Brain microvascular endothelial cell (primary cell): ENCODE measurements at regions not wholly inside any gene's neighbourhood (a gene's known extent, or its start where the extent isn't known, plus 50 kb on each side); places are given as distances from the start of the nearest gene placed in this dataset.

Experiments
- DNase-seq: peaks from one replicate; pipeline ENCODE4 v3.0.0-alpha.2; 2020
- H3K27ac ChIP-seq: fragments of 250-450 bp; sonication (Bioruptor Pico); 2 replicates; pipeline ENCODE4 v1.5.1; 2020; ENCODE audit warnings: mild to moderate bottlenecking, moderate library complexity
- H3K27me3 ChIP-seq: fragments of 250-450 bp; sonication (Bioruptor Pico); replicated peaks from 2 replicates; pipeline ENCODE4 v1.5.1; 2020; ENCODE audit warnings: mild to moderate bottlenecking
- H3K36me3 ChIP-seq: fragments of 250-450 bp; sonication (Bioruptor Pico); replicated peaks from 2 replicates; pipeline ENCODE4 v1.5.1; 2020; ENCODE audit warnings: mild to moderate bottlenecking
- H3K4me3 ChIP-seq: 2 replicates; pipeline ENCODE4 v1.5.1; 2011; ENCODE audit warnings: low read depth, mild to moderate bottlenecking, control low read depth, low read length, moderate library complexity
- CTCF ChIP-seq: IDR thresholded peaks from 2 replicates; pipeline ENCODE4 v1.5.1; 2011; ENCODE audit warnings: low read depth, mild to moderate bottlenecking, moderate library complexity, low read length, control low read depth, inconsistent platforms; ENCODE audit errors: missing control alignments
- in situ Hi-C: cut with HindIII; loops from 2 replicates; pipeline ENCODE4 v1.10.0; 2017; ENCODE audit warnings: low sequenced_read_pairs, low pct_ligation_motif_present

GRCh38 chr16:35174016-35174415 lies 1714.6 kb downstream of the TP53TG3F start:
- no peak overlapping the region for H3K27ac ChIP-seq
- TF ChIP-seq CTCF = no peak
- in situ Hi-C loops = no loop called here
- no peaks in the 10 kb centered on the region for H3K36me3 ChIP-seq
- H3K4me3 ChIP-seq = no peak overlapping the region
- H3K27me3 ChIP-seq = no peaks in the 10 kb centered on the region
- DNase-seq = no peak

GRCh38 chr16:35176449-35176848 lies 1717.0 kb downstream of the TP53TG3F start:
- in situ Hi-C loops = no loop called here
- TF ChIP-seq CTCF = no peak
- no peak for DNase-seq
- Histone ChIP-seq H3K27ac (no peak overlapping the region), H3K4me3 (no peak overlapping the region), H3K27me3 (no peaks in the 10 kb centered on the region), H3K36me3 (no peaks in the 10 kb centered on the region)

- Histone ChIP-seq H3K27me3 (no peaks in the 10 kb centered on the region), H3K4me3 (no peak overlapping the region), H3K36me3 (no peaks in the 10 kb centered on the region), H3K27ac (no peak overlapping the region)
- in situ Hi-C loops = no loop called here
- DNase-seq = no peak
- no peak for TF ChIP-seq CTCF
Observed at GRCh38 chr16:35177851-35178250, 1718.4 kb downstream of the TP53TG3F start.

GRCh38 chr16:35180970-35181369 lies 1721.6 kb downstream of the TP53TG3F start:
- H3K27me3 ChIP-seq = no peaks in the 10 kb centered on the region
- DNase-seq = no peak
- in situ Hi-C loops = no loop called here
- H3K4me3 ChIP-seq = no peak overlapping the region
- no peaks in the 10 kb centered on the region for H3K36me3 ChIP-seq
- no peak for TF ChIP-seq CTCF
- H3K27ac ChIP-seq = no peak overlapping the region

GRCh38 chr16:35181422-35182030 lies 1722.1 kb downstream of the TP53TG3F start:
- H3K27ac ChIP-seq = no peak overlapping the region
- DNase-seq = no peak
- in situ Hi-C loops = no loop called here
- TF ChIP-seq CTCF = no peak
- H3K27me3 ChIP-seq = no peaks in the 10 kb centered on the region
- no peak overlapping the region for H3K4me3 ChIP-seq
- no peaks in the 10 kb centered on the region for H3K36me3 ChIP-seq

GRCh38 chr16:35182043-35182677 lies 1722.7 kb downstream of the TP53TG3F start:
- H3K36me3 ChIP-seq = no peaks in the 10 kb centered on the region
- DNase-seq = no peak
- in situ Hi-C loops = no loop called here
- no peak for TF ChIP-seq CTCF
- no peak overlapping the region for H3K4me3 ChIP-seq
- no peak overlapping the region for H3K27ac ChIP-seq
- no peaks in the 10 kb centered on the region for H3K27me3 ChIP-seq
